GM12873 (cell line): ENCODE measurements at regions not wholly inside any gene's neighbourhood (a gene's known extent, or its start where the extent isn't known, plus 50 kb on each side); places are given as distances from the start of the nearest gene placed in this dataset.

Experiments used
- CTCF ChIP-seq: IDR thresholded peaks from 2 replicates; pipeline ENCODE4 v1.5.1; 2012; ENCODE audit warnings: low read depth, mild to moderate bottlenecking, moderate library complexity, low read length, control low read depth; ENCODE audit not compliant: insufficient read depth; ENCODE audit errors: missing control alignments

GRCh38 chr12:83896416-83896815 is 1016.2 kb downstream of the SLC6A15 start:
- TF ChIP-seq CTCF, result no peak

- no peak for TF ChIP-seq CTCF
Measured at GRCh38 chr12:83893101-83893500, 1019.5 kb downstream of the SLC6A15 start.

- no peak for TF ChIP-seq CTCF
Measured at GRCh38 chr12:83889745-83890144, 1022.9 kb downstream of the SLC6A15 start.

- TF ChIP-seq CTCF, result no peak
Measured at GRCh38 chr12:83886479-83886878, 1026.1 kb downstream of the SLC6A15 start.

GRCh38 chr12:83866477-83866876 is 1046.1 kb downstream of the SLC6A15 start:
- no peak for TF ChIP-seq CTCF

GRCh38 chr12:83865431-83865830 is 1047.2 kb downstream of the SLC6A15 start:
- no peak for TF ChIP-seq CTCF

GRCh38 chr12:83864054-83864453 is 1048.5 kb downstream of the SLC6A15 start:
- TF ChIP-seq CTCF, result no peak
